Limb (tissue), 2 donors: ENCODE measurements at regions not wholly inside any gene's neighbourhood (a gene's known extent, or its start where the extent isn't known, plus 50 kb on each side); places are given as distances from the start of the nearest gene placed in this dataset.

Experiments
- DNase-seq, 2 donors: peaks; one replicate each; pipeline ENCODE4 v3.0.0-alpha.2; 2016; ENCODE audit errors: extremely low spot score in 2 of 2

- DNase-seq, result no peak
Measured at GRCh38 chr4:159003420-159004253, 99.2 kb upstream of the RAPGEF2 start.

DNA sequence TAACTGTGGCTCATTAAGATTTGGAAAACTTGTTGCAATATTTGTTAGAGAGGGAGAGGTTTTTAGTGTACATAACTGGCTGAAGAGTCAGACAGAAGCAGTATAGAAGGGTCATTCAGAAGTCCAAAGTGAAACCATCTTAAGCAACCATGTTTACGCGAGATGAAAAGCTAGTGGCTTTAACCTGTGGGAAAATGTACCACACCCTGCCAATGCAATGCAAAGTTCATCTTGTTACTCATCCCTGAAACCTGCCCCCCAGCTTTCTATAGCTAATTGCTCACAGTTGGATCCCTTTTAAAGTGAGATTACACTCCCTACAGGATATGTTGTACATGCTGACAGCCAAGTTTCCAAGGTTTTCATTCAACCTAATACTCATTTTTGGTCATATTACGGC, 96.7 kb upstream of the RAPGEF2 start:
- DNase-seq, result no peak

DNA sequence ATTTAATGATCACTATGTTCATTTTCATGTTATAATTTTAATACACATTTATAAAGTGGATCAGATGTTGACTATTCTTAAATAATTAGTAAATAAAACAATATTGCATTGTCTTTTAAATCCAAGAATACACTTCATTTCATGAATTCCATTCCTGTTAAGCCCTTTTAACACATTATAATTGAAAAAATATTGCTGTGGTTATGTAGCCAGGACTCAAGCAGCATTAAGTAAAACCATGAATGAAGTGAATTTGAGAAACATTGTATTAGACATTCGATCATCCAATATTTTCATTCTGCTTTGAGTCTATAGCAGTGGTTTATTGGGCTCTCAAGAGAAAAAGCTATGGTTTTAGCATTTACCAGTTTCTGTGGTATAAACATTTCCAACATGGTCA, 94.2 kb upstream of the RAPGEF2 start:
- no peak for DNase-seq

- no peak for DNase-seq
Measured at GRCh38 chr4:159009521-159009920, 93.4 kb upstream of the RAPGEF2 start.

GRCh38 chr4:159010100-159010499, 92.8 kb upstream of the RAPGEF2 start:
- no peak for DNase-seq

DNA sequence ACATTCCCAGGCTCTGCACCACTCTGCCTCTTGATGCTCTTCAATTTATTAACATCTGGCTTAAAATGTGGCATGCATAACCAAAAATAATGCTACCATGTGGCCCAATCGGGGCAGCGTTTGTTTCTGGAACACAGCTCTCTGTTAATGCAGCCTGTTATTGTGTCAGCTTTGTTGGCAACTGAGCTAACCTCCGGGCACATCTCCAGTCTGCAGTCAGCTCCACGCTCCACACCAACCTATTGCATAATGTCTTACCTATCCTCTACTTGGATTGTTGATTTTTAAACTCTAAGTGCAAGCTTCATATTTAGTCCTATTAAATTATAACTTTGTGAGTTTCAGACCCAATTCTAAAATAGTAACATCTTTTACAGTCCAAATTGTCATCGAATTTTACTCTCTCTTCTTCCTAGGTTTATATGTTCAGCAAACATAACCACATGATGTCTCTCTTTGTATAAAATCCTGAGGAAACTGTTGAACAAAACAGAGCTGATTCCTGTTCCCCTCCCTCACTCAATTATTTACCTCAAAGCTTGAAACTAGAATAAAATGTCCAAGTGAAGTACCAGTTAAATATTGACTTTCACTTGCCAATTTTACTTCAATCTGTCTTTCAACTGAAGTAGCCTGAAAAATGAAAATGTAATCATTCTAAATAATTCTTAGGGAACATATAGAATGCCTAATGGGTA, 92.2 kb upstream of the RAPGEF2 start:
- DNase-seq, result no peak

DNA sequence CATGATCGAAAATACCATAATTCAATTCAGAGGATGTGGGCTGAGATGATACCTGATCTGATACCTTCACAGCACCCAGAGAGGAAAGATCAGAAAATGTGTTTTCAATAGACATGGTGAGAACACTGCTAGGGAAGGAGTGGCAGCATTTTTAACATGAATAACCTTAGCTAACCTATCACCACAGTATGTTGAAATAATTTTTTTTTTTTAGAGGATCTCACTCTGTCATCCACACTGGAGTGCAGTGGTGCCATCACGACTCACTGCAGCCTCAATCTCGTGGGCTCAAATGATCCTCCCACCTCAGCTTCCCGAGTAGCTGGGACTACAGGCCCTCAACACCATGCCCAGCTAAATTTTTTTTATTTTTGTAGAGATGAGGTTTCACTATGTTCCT, 90.5 kb upstream of the RAPGEF2 start:
- DNase-seq, result no peak

DNA sequence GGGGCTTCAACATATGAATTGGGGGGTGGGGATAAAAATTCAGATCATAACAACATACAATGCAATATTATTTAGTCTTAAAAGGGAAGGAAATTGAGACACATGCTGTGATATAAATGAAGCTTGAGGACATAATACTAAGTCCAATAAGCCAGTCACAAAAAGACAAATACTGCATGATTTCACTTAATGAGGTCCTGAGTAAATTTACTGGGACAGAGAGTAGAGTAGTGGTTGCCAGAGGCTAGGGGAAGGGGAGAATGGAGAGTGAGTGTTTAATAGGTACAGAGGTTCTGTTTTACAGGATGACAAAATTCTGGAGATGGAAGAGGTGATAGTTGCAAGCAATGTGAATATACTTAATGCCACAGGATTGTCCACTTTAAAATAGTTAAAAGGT, 89.2 kb upstream of the RAPGEF2 start:
- DNase-seq, result no peak

DNA sequence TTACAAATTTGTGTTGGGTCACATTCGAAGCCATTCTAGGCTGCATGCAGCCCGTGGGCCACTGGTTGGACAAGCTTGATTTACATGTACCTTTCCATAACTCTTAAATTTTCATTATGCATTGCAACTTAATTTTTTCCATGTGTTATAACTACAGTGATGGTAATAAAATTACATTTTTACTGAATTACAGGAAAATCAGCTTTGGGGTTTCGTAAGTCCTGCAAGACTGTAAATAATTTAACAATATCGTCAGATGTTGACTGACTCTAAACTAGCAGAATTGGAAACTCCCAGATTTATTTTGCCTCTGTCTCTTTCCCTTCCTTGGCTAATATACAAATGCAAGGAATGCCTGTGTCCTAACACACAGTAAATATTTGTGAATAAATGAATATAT, 88.0 kb upstream of the RAPGEF2 start:
- no peak for DNase-seq

DNA sequence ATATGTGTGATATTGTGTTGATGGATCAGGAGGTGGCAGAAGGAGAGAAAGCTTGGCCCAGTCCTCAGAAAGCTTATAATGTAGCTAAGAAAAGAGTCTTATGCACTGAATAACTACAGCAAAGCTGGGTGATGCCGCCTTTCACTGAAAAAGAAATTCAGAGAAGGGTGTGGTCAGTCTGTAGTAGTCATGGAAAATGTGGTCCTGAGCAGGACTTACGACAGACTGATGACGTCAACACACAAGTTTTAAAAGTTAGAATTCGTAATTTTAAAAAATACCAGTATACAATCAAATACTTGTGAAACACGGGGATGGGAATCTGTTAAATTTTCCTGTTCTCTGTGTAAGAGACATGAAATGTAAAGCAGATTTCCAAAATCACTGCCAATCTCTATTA, 87.0 kb upstream of the RAPGEF2 start:
- no peak for DNase-seq

DNA sequence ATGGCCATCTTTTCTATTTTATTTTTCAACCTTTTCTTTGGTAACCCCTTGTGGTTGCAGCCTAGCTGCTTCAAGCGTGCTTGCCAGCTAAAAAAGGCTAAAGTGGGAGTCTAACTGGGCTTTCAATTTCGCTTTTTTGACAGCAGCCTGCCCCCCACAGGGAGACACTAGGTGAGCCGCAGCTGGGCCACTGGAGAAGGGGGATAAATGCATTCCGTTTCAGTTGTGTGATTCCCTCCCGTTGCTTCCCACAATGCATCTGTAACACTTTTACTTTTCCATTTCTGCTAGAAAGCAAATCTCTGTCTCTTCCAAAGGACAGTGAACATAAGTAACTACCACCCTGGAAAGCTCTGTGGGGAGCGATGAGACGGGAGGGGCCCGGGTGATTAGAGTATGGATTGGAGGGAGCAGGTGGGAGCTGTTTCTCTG, 86.3 kb upstream of the RAPGEF2 start:
- DNase-seq, result peak in 1 of 2 donors; percentile 50

DNA sequence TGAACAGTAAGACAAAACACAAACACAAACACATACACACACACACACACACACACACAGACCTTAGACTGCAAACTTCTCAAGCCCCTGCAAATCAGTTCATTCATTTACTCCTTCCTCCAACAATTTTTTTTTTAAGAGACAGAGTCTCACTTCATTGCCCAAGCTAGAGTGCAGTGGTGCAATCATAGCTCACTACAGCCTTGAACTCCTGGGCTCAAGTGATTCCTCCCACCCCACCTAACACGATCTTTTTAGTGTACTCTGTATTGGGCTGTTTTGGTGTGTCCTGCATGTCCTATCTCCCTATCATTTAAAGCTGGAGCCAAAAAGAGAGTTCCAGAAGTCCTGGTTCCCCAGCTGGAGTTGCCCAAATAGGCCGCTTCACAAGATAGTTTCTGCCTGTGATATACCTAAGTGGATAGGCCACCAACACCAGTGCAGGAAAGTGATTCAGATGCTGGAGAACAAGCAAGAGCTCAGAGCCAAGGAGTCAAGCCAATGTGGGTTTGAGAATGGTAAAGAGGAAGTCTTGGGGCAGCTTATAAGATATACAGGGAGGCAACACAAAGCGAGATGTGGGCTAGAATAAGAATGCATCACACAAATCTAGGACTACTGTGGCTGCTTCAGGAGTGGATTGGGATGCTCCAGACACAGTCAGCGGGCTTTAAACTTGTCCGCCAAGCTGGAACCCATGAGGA, 85.4 kb upstream of the RAPGEF2 start:
- DNase-seq, result no peak

DNA sequence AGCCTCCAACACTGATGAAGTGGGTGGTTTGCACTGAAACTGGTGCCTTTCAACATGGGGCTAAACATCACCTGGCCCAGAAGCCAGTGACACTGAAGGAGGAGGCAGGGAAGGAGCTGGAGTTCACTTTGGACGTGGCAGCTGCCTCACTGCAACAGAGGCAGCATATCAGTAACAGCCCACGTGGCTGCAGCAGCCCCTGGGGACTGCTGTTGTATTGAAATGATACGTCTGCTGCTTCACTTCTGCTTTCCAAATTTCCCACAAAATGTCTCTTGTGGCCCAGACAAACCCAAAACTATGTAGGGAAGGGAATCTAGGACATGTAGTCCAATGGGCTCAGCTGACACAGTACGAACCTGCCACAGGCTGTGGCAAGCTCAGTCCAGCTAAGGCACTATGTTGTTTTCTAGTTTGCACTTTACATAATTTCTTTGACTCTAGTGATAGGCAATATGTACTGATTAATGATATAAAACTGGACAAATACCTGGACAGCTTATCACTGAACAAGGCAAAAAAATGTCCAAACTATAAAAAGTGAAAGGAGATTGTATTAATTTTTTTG, 84.7 kb upstream of the RAPGEF2 start:
- no peak for DNase-seq

GRCh38 chr4:159019356-159019755, 83.5 kb upstream of the RAPGEF2 start:
- DNase-seq, result no peak

GRCh38 chr4:159021597-159022385, 81.1 kb upstream of the RAPGEF2 start:
- no peak for DNase-seq

DNA sequence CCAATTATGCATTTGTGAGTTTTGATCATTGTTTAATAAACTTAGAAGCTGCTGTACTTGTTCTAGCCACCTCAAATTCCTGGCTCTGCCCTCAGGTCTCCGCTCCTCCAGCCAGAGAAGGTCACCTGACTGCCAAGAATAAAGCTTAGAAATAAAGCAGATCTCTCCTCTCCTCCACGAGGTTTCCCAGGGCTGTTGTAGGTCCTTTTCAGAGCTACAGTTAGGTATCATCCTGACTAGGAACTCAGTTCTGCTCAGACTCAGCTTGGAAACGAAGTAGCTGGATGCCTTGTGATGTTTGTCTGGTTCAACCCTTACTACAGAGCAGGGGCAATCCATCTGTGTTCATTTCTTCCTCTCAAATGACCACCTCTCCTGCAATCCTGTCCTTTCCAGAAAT, 79.1 kb upstream of the RAPGEF2 start:
- DNase-seq, result no peak

GRCh38 chr4:159024266-159024665, 78.6 kb upstream of the RAPGEF2 start:
- no peak for DNase-seq

DNA sequence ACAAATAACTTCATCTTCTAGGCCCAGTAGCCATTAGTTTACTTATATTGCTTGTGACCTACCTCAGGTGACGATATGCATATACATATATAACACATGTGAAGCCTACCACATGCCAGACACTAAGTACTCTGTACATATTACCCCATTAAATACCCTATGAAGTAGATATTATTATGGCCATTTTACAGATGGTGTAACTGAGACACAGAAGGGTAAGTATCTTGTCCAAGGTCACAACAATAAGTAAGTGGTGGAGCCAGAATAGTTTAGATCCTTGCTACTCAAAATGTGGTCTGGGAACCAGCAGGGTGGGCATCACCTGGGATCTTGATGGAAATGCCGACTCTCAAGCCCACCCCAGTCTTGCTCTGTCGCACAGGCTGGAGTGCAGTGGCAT, 78.1 kb upstream of the RAPGEF2 start:
- no peak for DNase-seq

DNA sequence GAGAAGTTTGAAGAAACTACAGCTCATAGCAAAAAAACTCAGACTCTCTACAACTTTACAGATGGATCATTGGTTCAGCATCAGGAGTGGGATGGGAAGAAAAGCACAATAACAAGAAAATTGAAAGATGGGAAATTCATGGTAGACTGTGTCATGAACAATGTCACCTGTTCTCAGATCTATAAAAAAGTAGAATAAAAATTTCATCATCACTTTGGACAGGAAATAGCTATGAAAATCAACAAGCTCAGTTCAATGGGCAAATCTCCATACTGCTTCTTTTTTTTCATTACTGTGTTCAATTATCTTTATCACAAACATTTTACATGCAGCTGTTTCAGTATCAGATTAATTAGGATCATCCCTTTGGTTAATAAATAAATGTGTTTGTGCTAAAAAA, 76.5 kb upstream of the RAPGEF2 start:
- no peak for DNase-seq

DNA sequence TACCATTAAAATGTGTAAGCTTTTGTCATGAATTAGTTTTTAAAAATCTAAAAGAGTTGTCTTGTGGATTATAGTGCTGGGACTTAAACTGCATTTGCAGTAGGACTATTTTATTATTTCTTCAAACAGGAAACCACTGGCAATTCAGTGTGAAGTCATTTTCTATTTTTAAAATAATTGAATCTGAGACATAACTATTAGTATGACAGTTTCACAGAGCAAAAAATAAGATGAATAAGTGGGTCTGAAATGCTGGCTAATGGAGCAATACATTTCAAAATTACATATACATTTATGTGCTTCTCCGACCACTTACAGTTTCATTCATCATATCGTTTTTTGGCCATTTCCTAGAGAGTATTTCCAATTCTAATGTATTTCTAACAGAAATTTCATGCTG, 75.3 kb upstream of the RAPGEF2 start:
- DNase-seq, result no peak

GRCh38 chr4:159029481-159029880, 73.4 kb upstream of the RAPGEF2 start:
- DNase-seq, result no peak
